HG03095 (cell line): ENCODE measurements at regions not wholly inside any gene's neighbourhood (a gene's known extent, or its start where the extent isn't known, plus 50 kb on each side); places are given as distances from the start of the nearest gene placed in this dataset.
"Not testable (repeated sequence)": the region's sequence is repeated elsewhere in the genome, so short reads cannot be mapped to it uniquely, and the experiment has no call there.

Experiments used
- ATAC-seq: cut with Tn5 transposase; IDR thresholded peaks from one replicate; pipeline ENCODE4 v1.9.1; 2021; ENCODE audit warnings: moderate library complexity; ENCODE audit not compliant: unreplicated experiment

- ATAC-seq: no peak
Observed at GRCh38 chr20:24418731-24419130, 50.7 kb upstream of the SYNDIG1 start.

DNA sequence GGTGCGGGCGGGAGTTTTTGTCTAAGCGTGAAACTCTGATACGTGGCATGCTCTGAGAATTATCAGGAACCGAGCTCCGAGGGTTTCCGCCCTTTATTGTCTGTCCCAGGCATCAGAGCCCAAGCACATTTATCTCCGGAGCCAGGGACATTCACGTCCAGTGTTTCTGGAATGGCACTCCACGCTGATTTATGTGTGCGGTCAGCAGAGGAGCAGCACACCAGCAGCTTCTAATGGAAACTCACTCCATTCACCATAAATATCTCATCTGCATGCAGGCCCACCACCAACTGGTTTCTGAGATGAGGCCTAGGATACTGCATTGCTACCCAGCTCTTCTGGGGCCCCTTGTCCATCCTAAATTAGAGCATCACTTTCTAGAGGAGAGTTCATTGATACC lies 51.9 kb upstream of the SYNDIG1 start:
- no peak for ATAC-seq

- not testable (repeated sequence) for ATAC-seq
Observed at GRCh38 chr20:24415444-24415843, 54.0 kb upstream of the SYNDIG1 start.

DNA sequence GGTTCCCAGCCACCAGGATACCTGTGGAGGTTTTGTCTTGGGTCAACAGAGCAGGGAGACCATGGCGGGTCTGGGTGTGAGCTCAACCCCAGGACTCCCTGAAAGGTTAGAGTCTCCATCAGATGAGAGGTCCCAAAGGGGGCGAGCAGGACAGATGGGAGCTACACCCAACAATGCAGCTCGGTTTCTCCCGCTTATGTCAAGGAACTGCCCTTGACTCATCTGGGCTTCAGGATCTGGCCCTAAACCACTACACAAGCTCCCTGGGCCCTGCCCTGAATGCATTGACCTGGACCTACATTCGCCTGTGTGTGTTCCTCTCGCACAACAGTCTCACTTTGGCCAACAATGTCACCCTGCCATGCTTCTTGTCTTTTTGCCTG lies 57.6 kb upstream of the SYNDIG1 start:
- ATAC-seq: no peak

GRCh38 chr20:24411003-24411833 lies 58.2 kb upstream of the SYNDIG1 start:
- no peak for ATAC-seq

- no peak for ATAC-seq
Observed at GRCh38 chr20:24407151-24407550, 62.3 kb upstream of the SYNDIG1 start.

DNA sequence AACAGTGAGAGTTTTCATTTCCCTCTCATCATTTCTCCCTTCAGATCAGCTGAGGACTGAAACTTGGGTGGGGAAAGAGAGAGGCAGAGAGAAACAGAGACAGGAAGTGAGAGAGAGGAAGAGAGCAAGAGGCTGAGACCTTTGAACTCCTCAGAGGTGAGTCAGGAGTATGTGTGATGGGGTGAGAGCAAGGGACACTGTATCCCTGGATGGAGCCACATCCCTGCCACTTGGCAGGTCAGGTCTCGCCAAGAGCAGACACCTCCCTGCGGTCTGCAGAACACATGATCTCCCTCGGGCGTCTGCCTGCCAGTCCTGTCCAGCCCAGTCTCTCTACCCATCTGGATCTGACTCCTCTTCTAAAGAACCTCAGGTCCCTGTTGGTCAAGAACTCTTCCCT lies 62.7 kb upstream of the SYNDIG1 start:
- ATAC-seq: no peak

DNA sequence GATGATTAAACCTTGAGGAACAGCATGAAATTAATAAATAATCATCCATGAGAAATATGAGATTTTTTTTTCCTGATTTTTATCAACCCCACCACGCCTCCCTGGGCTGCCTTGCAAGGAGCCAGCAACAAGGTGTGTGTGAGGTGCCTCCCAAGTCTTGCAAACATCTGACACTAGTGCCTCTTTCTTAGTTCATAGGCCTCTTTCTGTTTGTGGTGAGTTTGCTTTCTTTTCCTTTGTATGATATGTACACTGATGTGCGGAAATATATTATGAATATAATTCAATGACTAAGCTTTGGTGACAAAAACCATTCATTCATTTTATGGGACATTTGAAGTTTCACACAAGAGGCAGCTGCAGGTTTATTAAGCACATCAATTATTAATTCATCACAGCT lies 63.2 kb upstream of the SYNDIG1 start:
- no peak for ATAC-seq

- no peak for ATAC-seq
Observed at GRCh38 chr20:24405810-24406209, 63.6 kb upstream of the SYNDIG1 start.

DNA sequence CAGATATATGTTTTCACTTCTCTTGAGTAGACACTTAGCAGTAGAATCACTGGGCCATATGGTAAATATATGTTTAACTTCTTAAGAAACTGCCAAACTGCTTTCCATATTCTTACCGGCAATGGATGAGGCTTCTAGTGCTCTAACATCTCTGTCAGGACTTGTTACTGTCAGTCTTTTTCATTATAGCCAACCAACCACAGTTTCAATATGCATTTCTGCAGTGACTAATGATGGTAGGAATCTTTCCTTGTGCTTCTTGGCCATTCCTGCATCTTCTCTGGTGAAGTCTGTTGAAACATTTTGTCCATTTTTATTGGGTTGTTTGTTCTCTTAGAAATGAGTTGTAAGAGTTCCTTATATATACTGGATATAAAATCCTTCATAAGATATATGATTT lies 66.0 kb upstream of the SYNDIG1 start:
- ATAC-seq: no peak

DNA sequence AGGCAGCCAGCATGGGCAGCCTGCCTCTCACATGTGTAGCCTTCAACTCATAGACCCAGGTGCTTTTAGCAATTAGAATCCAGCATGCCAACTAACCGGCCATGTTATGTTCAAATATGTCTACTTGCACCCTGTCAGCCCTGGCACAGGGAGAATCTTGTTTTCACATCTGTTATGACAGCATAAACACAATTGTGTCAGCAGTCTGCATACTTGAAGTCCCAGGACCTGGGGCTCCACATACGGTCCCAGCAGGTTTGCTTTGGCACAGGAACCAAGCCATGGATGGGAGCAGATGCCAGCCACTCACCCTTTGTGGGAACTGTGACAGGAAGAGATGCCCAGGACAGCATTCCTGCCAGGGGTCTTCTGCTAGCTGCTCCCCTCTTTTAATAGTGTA lies 67.2 kb upstream of the SYNDIG1 start:
- no peak for ATAC-seq

GRCh38 chr20:24395151-24395550 lies 74.3 kb upstream of the SYNDIG1 start:
- no peak for ATAC-seq

DNA sequence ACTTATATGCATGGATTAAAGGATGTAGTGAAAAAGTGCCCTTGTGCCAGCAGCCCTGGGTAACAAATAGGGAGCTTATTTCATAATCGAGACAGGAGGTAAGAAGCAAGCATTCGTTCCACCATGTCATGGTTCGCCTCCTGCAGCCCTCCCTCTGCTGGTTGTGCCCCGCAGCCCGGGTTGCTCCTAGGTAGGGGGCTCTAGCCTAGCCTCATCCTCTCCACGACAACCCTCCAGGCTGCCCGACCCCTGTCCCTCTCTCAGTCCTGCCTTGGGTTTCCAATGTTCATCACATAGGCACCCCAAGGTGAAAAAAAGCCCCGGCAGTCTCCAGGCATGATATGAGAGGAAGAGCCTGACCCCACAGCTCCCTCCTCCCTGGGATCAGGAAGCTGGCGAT lies 75.5 kb upstream of the SYNDIG1 start:
- no peak for ATAC-seq

DNA sequence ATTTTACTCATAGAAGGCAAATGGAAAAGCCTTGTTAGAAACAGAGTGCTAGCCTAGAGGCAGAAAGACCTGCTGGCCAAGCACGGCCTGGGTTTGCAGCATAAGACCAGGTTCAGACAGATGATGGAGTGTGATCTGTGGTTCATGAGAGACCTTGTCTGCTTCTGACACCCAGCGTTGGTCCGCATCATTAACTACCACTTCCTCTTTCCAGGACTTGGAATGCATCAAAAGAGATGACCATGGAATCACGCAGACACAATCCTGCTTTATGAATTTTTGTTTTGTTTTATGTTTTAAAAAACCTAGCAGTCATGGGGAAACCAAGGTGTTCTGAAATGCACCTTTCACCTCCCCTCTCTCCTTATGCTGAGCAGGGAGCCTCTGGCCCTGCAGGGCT lies 76.8 kb upstream of the SYNDIG1 start:
- no peak for ATAC-seq

GRCh38 chr20:24389686-24390085 lies 79.7 kb upstream of the SYNDIG1 start:
- ATAC-seq: no peak

GRCh38 chr20:24388828-24389380 lies 80.5 kb upstream of the SYNDIG1 start:
- ATAC-seq: no peak

DNA sequence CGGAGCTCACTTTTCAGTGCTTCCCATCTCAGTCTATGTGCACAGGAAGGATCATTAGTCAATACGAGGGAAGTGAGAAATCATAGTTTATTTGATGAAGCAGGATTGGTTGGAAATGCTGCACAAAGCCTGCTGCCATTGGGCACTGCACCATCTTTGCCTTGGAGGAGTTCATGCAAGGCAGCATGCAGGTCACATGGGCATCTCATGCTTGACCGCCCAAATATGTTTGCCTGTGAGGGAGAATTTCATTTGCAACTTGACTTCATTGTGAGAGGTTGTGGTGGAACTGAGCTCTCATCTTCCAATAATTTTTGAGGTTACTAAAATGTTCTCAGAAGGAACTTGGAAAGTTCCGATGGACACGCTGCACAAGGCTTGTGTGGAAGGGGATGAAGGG lies 83.9 kb upstream of the SYNDIG1 start:
- ATAC-seq: no peak

DNA sequence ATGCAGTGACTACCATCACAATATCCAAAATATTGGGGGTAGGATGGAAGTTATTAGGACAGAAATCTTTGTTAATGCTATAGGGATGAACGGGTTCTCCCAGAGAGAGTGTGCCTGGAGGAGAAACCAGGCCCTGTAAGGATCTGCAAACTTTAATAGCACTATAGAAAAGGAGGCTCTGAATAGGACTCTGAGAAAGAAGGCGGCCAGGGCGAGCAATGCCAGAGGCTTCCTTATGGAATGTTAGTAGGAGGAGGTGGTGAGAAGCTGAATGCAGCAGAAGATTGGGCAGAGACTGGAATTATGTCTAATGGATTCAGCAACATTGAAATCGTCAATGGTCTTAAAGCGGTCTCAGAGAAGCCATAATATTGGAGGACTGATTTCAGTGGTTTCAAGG lies 84.6 kb upstream of the SYNDIG1 start:
- ATAC-seq: no peak

GRCh38 chr20:24382743-24383142 lies 86.7 kb upstream of the SYNDIG1 start:
- no peak for ATAC-seq

- no peak for ATAC-seq
Observed at GRCh38 chr20:24382331-24382730, 87.1 kb upstream of the SYNDIG1 start.

DNA sequence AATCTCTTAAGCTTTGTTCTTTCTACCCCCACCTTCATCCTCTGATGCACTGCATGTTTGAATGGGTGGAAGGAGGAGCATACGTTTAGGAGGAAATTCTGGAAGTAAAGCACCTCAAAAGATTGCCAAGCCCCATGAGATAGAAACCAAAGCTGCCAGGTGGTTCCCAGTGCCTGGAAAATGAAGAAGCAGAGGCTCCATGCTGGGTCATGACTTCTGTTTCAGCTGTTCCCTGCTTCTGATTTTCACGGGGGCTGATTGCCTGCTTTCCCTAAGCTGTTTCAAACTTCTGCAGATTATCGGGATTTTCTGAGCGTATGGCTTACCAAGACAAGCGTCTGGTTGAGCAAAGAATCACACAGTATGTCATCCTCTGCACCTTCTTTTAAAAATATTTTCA lies 87.5 kb upstream of the SYNDIG1 start:
- ATAC-seq: no peak

DNA sequence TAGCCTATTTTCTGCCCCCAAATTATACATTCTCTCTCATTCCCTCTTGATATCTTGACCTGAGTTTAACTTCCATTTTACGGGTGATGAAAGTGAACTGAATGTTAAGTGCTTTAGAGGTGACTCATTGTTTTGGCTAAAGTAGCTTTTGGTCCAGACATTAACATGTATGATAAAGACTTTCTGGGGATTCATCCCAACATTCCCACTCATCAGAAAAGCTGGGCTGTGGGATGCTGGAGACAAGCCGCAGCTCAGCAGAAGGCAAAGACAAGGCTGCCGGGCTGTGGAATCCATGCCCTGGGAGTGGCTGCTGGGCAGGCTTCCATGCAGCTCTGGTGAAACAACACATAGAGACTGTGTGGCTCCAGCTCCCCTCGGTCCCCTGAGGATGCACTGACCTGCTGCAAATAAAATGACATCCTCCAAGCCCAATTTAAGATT lies 89.9 kb upstream of the SYNDIG1 start:
- no peak for ATAC-seq
